ENCODE measurements at regions not wholly inside any gene's neighbourhood (a gene's known extent, or its start where the extent isn't known, plus 50 kb on each side); places are given as distances from the start of the nearest gene placed in this dataset.

DNA sequence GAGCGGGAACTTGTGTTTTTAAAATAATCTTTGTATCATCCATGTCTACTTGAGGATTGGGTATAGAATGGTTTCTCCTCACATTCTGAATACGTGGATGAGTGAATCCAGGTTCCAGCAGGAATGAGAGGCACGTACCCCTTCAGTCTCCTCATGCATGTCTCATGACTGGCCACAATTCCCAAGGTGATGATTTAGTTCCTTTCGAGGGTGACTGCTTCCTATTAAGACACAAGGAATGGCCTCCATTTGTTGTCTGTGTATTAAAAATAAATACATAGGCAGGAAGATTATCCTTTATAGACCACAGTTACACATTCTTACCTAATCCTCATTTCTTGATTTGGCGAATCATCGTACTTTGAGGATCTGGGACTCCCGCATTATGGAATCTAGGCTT lies 217.0 kb upstream of the LRIG1 start:
- TF ChIP-seq EP300 (IDR thresholded peaks at IDR 0.05) (no peak), CTCF (IDR thresholded peaks at IDR 0.05) (no peak), POLR2A (IDR thresholded peaks at IDR 0.05) (no peak)
- Histone ChIP-seq H3K4me1 (no peaks in the 10 kb centered on the region), H3K27me3 (no peaks in the 10 kb centered on the region), H3K4me3 (no peak overlapping the region), H3K9me3 (no peaks in the 10 kb centered on the region), H3K36me3 (no peaks in the 10 kb centered on the region), H3K27ac (no peak overlapping the region)
- DNase-seq (ENCODE audit: low spot score in 2 of 2): no peak
- 94 to 95% methylated on average over 7 of the region's 7 CpGs for WGBS, 2 donors

- WGBS, 2 donors: 83 to 87% methylated on average over 6 of the region's 6 CpGs
- DNase-seq (ENCODE audit: low spot score in 2 of 2): no peak
- TF ChIP-seq EP300 (IDR thresholded peaks at IDR 0.05) (no peak), POLR2A (IDR thresholded peaks at IDR 0.05) (no peak), CTCF (IDR thresholded peaks at IDR 0.05) (no peak)
- H3K36me3 ChIP-seq: no peaks in the 10 kb centered on the region
- no peaks in the 10 kb centered on the region for H3K9me3 ChIP-seq
- H3K4me1 ChIP-seq: peaks cover 0 to 4% (median 0%) of the 10 kb centered on the region in 4 donors
- no peak overlapping the region for H3K27ac ChIP-seq
- no peaks in the 10 kb centered on the region for H3K27me3 ChIP-seq
- no peak overlapping the region for H3K4me3 ChIP-seq
These were observed 219.1 kb upstream of the LRIG1 start for GRCh38 chr3:66719796-66720356.

- Histone ChIP-seq H3K36me3 (no peaks in the 10 kb centered on the region), H3K27me3 (no peaks in the 10 kb centered on the region), H3K9me3 (no peaks in the 10 kb centered on the region), H3K27ac (no peak overlapping the region), H3K4me3 (no peak overlapping the region), H3K4me1 (peaks cover 0 to 4% (median 0%) of the 10 kb centered on the region in 4 donors)
- TF ChIP-seq CTCF (IDR thresholded peaks at IDR 0.05): no peak
- no peak for DNase-seq (ENCODE audit: low spot score in 2 of 2)
- WGBS, 2 donors: 80 to 84% methylated on average over 4 of the region's 4 CpGs
These were observed 219.7 kb upstream of the LRIG1 start for GRCh38 chr3:66720508-66720907.

DNA sequence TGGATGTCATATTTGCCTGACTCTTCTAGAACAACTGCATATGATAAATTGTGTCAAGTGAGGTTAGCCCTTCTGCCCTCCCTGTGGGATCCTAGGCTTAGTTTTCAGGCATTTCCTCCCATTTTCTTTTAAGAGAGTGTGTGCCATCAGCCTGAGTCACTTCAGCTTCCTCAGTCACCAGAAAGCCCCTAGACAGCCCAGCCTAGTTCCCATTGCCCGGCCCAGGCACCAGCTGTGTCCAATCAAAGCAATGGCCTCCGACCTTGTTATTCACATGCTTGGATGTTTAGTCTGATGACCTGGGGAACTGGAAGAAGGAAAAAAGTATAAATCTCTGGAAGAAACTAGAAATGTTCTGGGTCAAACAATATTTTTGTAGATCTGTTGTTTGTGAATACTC lies 221.9 kb upstream of the LRIG1 start:
- Histone ChIP-seq H3K27ac (peak overlapping the region in 1 of 4 donors; percentile 15), H3K9me3 (no peaks in the 10 kb centered on the region), H3K36me3 (no peaks in the 10 kb centered on the region), H3K4me3 (no peak overlapping the region), H3K27me3 (no peaks in the 10 kb centered on the region), H3K4me1 (peaks cover 0 to 4% (median 0%) of the 10 kb centered on the region in 4 donors)
- peak in 1 of 2 donors; percentile 14 for DNase-seq (ENCODE audit: low spot score in 2 of 2)
- 34 to 36% methylated on average over 2 of the region's 2 CpGs for WGBS, 2 donors
- TF ChIP-seq EP300 (IDR thresholded peaks at IDR 0.05) (no peak), POLR2A (IDR thresholded peaks at IDR 0.05) (no peak)

GRCh38 chr3:66723231-66723630 lies 222.4 kb upstream of the LRIG1 start:
- H3K4me3 ChIP-seq: no peak overlapping the region
- TF ChIP-seq POLR2A (IDR thresholded peaks at IDR 0.05) (no peak), CTCF (IDR thresholded peaks at IDR 0.05) (no peak), EP300 (IDR thresholded peaks at IDR 0.05) (no peak)
- H3K9me3 ChIP-seq: no peaks in the 10 kb centered on the region
- H3K27ac ChIP-seq: no peak overlapping the region
- DNase-seq (ENCODE audit: low spot score in 2 of 2): no peak
- H3K4me1 ChIP-seq: peaks cover 0 to 4% (median 0%) of the 10 kb centered on the region in 4 donors
- H3K27me3 ChIP-seq: no peaks in the 10 kb centered on the region
- no peaks in the 10 kb centered on the region for H3K36me3 ChIP-seq
